H1 (cell line): ENCODE measurements at regions not wholly inside any gene's neighbourhood (a gene's known extent, or its start where the extent isn't known, plus 50 kb on each side); places are given as distances from the start of the nearest gene placed in this dataset.

Experiments
- CTCF ChIA-PET: fragments of 300-600 bp; sonication (Branson Sonifier 250); formaldehyde crosslinking; loops from one replicate; lab custom pipeline; 2021; ENCODE audit not compliant: partially characterized antibody; lab: Charles Lee
- POLR2A ChIA-PET: fragments of 300-600 bp; sonication (Branson Sonifier 250); formaldehyde crosslinking; loops from one replicate; lab custom pipeline; 2021; ENCODE audit warnings: inconsistent platforms; ENCODE audit not compliant: partially characterized antibody; lab: Charles Lee
- DNase-seq, 2 experiments: peaks; one replicate each; pipeline versions ENCODE4 v3.0.0 to v3.0.0-alpha.2; 2010 to 2022; ENCODE audit warnings: low spot score in 2 of 2, low read depth in 1 of 2, mixed read lengths in 1 of 2
- FAIRE-seq: peaks from 2 replicates; lab custom pipeline; 2011; peaks lifted over from hg19 to GRCh38; lab: Jason Lieb, UNC
- H2AFZ ChIP-seq: 2 replicates; pipeline ENCODE4 v1.8.1; 2012; ENCODE audit warnings: low read length, inconsistent platforms
- H2AK5ac ChIP-seq: 2 replicates; pipeline ENCODE4 v1.6.1; 2013; ENCODE audit warnings: low read depth, low read length
- H2BK120ac ChIP-seq: replicated peaks from 2 replicates; pipeline ENCODE3; 2013; ENCODE audit warnings: low read depth, low read length, inconsistent platforms
- H2BK12ac ChIP-seq: 2 replicates; pipeline ENCODE4 v1.6.1; 2013; ENCODE audit warnings: low read depth, low read length
- H2BK15ac ChIP-seq: 2 replicates; pipeline ENCODE4 v1.6.1; 2013; ENCODE audit warnings: low read length
- H2BK20ac ChIP-seq: 2 replicates; pipeline ENCODE4 v1.6.1; 2013; ENCODE audit warnings: low read length
- H2BK5ac ChIP-seq: 2 replicates; pipeline ENCODE4 v1.6.1; 2013; ENCODE audit warnings: low read depth, low read length
- H3K14ac ChIP-seq: 2 replicates; pipeline ENCODE4 v1.6.1; 2013; ENCODE audit warnings: inconsistent platforms; ENCODE audit not compliant: insufficient read length
- H3K18ac ChIP-seq: 2 replicates; pipeline ENCODE4 v1.6.1; 2013; ENCODE audit warnings: low read length; ENCODE audit errors: extremely low read depth
- H3K23ac ChIP-seq: 2 replicates; pipeline ENCODE4 v1.6.1; 2013; ENCODE audit warnings: inconsistent platforms; ENCODE audit not compliant: insufficient read length
- H3K23me2 ChIP-seq: 2 replicates; pipeline ENCODE4 v1.6.1; 2013; ENCODE audit warnings: low read depth, low read length
- H3K27ac ChIP-seq: 2 replicates; pipeline ENCODE4 v1.6.1; 2011; ENCODE audit warnings: low read depth, low read length, inconsistent platforms
- H3K27me3 ChIP-seq, 4 experiments: replicated peaks in 1 of 4; 1 replicate in 1 of 4; 2 replicates in 3 of 4; pipeline versions ENCODE4 v1.6.1 to v1.8.1; 2011 to 2013; ENCODE audit warnings: low read length in 3 of 4, mild to moderate bottlenecking in 3 of 4, inconsistent platforms in 2 of 4, mixed read lengths in 2 of 4, moderate library complexity in 1 of 4; ENCODE audit not compliant: control insufficient read depth in 3 of 4, insufficient read depth in 3 of 4; ENCODE audit errors: extremely low read depth in 1 of 4
- H3K36me3 ChIP-seq, 4 experiments: 2 replicates each; pipeline versions ENCODE4 v1.6.1 to v1.8.1; 2011 to 2013; ENCODE audit warnings: mild to moderate bottlenecking in 4 of 4, low read length in 3 of 4, moderate library complexity in 2 of 4, control low read depth in 1 of 4, inconsistent platforms in 1 of 4; ENCODE audit not compliant: insufficient read depth in 4 of 4, control insufficient read depth in 2 of 4
- H3K4ac ChIP-seq: replicated peaks from 2 replicates; pipeline ENCODE3; 2013; ENCODE audit warnings: low read length, low read depth, mixed read lengths, inconsistent platforms; ENCODE audit not compliant: insufficient read length
- H3K4me1 ChIP-seq, 4 experiments: replicated peaks in 1 of 4; 1 replicate in 1 of 4; 2 replicates in 3 of 4; pipeline versions ENCODE4 v1.6.1 to v1.8.1; 2011 to 2013; ENCODE audit warnings: low read length in 3 of 4, inconsistent platforms in 2 of 4, mixed read lengths in 1 of 4; ENCODE audit not compliant: insufficient read depth in 4 of 4, control insufficient read depth in 3 of 4
- H3K4me2 ChIP-seq, 2 experiments: 2 replicates each; pipeline versions ENCODE4 v1.6.1 to v1.8.1; 2011 to 2013; ENCODE audit warnings: low read depth in 2 of 2, low read length in 2 of 2, control low read depth in 1 of 2, inconsistent platforms in 1 of 2, mild to moderate bottlenecking in 1 of 2; ENCODE audit not compliant: insufficient read depth in 1 of 2
- H3K4me3 ChIP-seq, 4 experiments: fragments of 200-600, 300-600 bp in 1 of 4; sonication (generic), shearing (Covaris generic), sonication (Bioruptor Twin) in 1 of 4; 2 replicates each; pipeline versions ENCODE4 v1.5.1 to v1.8.1; 2011 to 2016; ENCODE audit warnings: low read length in 4 of 4, low read depth in 3 of 4, control low read depth in 2 of 4, inconsistent platforms in 2 of 4, mild to moderate bottlenecking in 2 of 4, mixed read lengths in 1 of 4, moderate library complexity in 1 of 4; ENCODE audit not compliant: insufficient read depth in 2 of 4; ENCODE audit errors: extremely low read depth in 1 of 4
- H3K56ac ChIP-seq: replicated peaks from 2 replicates; pipeline ENCODE3; 2013; ENCODE audit warnings: low read depth, mild to moderate bottlenecking, mixed read lengths, low read length, inconsistent platforms; ENCODE audit not compliant: insufficient read length
- H3K79me1 ChIP-seq: 2 replicates; pipeline ENCODE4 v1.6.1; 2013; ENCODE audit warnings: low read depth, low read length, control low read depth
- H3K79me2 ChIP-seq, 2 experiments: 2 replicates each; pipeline versions ENCODE4 v1.6.1 to v1.8.1; 2012 to 2013; ENCODE audit warnings: low read length in 2 of 2, mild to moderate bottlenecking in 2 of 2, inconsistent platforms in 1 of 2; ENCODE audit not compliant: insufficient read depth in 2 of 2, control insufficient read depth in 1 of 2
- H3K9ac ChIP-seq, 4 experiments: replicated peaks in 1 of 4; 1 replicate in 1 of 4; 2 replicates in 3 of 4; pipeline versions ENCODE4 v1.6.1 to v1.8.1; 2011 to 2013; ENCODE audit warnings: low read depth in 3 of 4, low read length in 3 of 4, control low read depth in 2 of 4, mild to moderate bottlenecking in 2 of 4, moderate library complexity in 2 of 4, inconsistent platforms in 1 of 4; ENCODE audit errors: extremely low read depth in 1 of 4
- H3K9me3 ChIP-seq, 2 experiments: 2 replicates each; pipeline versions ENCODE4 v1.6.1 to v1.8.1; 2012 to 2013; ENCODE audit warnings: mild to moderate bottlenecking in 2 of 2, moderate library complexity in 2 of 2, control low read depth in 1 of 2, inconsistent platforms in 1 of 2, low read depth in 1 of 2, low read length in 1 of 2, mixed read lengths in 1 of 2; ENCODE audit not compliant: insufficient read depth in 2 of 2
- H4K20me1 ChIP-seq, 2 experiments: replicated peaks in 1 of 2; 2 replicates each; pipeline versions ENCODE3 to v1.8.1; 2011 to 2013; ENCODE audit warnings: inconsistent platforms in 2 of 2, low read length in 2 of 2, mild to moderate bottlenecking in 1 of 2; ENCODE audit not compliant: insufficient read depth in 2 of 2, control insufficient read depth in 1 of 2
- H4K5ac ChIP-seq: 2 replicates; pipeline ENCODE4 v1.6.1; 2013; ENCODE audit warnings: low read length, low read depth, mixed read lengths, inconsistent platforms; ENCODE audit not compliant: insufficient read length
- H4K8ac ChIP-seq: 2 replicates; pipeline ENCODE4 v1.8.0; 2013; ENCODE audit warnings: mild to moderate bottlenecking, moderate library complexity, low read length, inconsistent platforms; ENCODE audit not compliant: insufficient read depth; ENCODE audit errors: extremely low read depth
- H4K91ac ChIP-seq: replicated peaks from 2 replicates; pipeline ENCODE3; 2013; ENCODE audit warnings: low read length, mixed read lengths, inconsistent platforms; ENCODE audit not compliant: insufficient read length
- JUND ChIP-seq: IDR thresholded peaks from 2 replicates; pipeline ENCODE4 v1.6.1; 2011; ENCODE audit warnings: mild to moderate bottlenecking, improper control_type of control experiment, low read length
- RNF2 ChIP-seq: fragments of 200-900, 300-1000 bp; sonication (generic); IDR thresholded peaks from 2 replicates; pipeline ENCODE4 v1.7.1; 2016; ENCODE audit warnings: borderline replicate concordance, low read depth, mild to moderate bottlenecking, antibody characterized with exemption, low read length; ENCODE audit not compliant: poor library complexity, severe bottlenecking; ENCODE audit errors: missing control alignments
- WGBS, 2 experiments: shearing (Covaris generic) in 1 of 2; methylation state at CpG; one replicate each; pipeline versions ENCODE4 v1.1.6 to v1.1.7; 2013 to 2015; ENCODE audit warnings: low lambda C conversion rate in 2 of 2, mixed read lengths in 2 of 2, inconsistent platforms in 1 of 2, low coverage in 1 of 2, missing lambda C conversion rate in 1 of 2; ENCODE audit not compliant: insufficient replicate concordance in 2 of 2, insufficient coverage in 1 of 2, insufficient read length in 1 of 2; ENCODE audit errors: extremely low coverage in 1 of 2, missing lambda C conversion rate in 1 of 2; 5-methylcytosine and 5-hydroxymethylcytosine counted together
- TF ChIP-seq, protein P1 (sequence below), 3 experiments: IDR thresholded peaks; 1 replicate in 2 of 3; 2 replicates in 1 of 3; pipeline versions ENCODE4 v1.5.1 to v1.6.1; 2011; ENCODE audit warnings: low read length in 3 of 3, mild to moderate bottlenecking in 3 of 3, inconsistent platforms in 2 of 3, low read depth in 1 of 3, moderate library complexity in 1 of 3; ENCODE audit not compliant: insufficient read depth in 1 of 3; ENCODE audit errors: control extremely low read depth in 1 of 3

GRCh38 chr16:5222761-5223160 lies 125.2 kb upstream of the EEF2KMT start:
- H4K91ac ChIP-seq, result no peak overlapping the region
- no peak overlapping the region for H2BK12ac ChIP-seq
- no peaks in the 10 kb centered on the region for H3K79me1 ChIP-seq
- H3K4me2 ChIP-seq, result no peak overlapping the region
- H3K4me1 ChIP-seq, result peaks cover 2 to 8% (median 6%) of the 10 kb centered on the region in 4 experiments; a peak in 4 of 7 replicates
- H3K27ac ChIP-seq, result no peak overlapping the region
- no peak overlapping the region for H2BK5ac ChIP-seq
- no peaks in the 10 kb centered on the region for H3K9me3 ChIP-seq
- H3K36me3 ChIP-seq, result no peaks in the 10 kb centered on the region
- H3K4ac ChIP-seq, result no peak overlapping the region
- no peaks in the 10 kb centered on the region for H3K23me2 ChIP-seq
- no peak overlapping the region for H2BK120ac ChIP-seq
- H3K27me3 ChIP-seq, result no peaks in the 10 kb centered on the region
- H2AK5ac ChIP-seq, result no peak overlapping the region
- WGBS, 2 experiments, result 95% methylated on average over 4 of the region's 4 CpGs; no CpG with 5 or more reads in 1 of the 2 experiments
- no peak overlapping the region for H4K8ac ChIP-seq
- no peak overlapping the region for H3K56ac ChIP-seq
- DNase-seq (no peak), FAIRE-seq (no peak)
- no peaks in the 10 kb centered on the region for H4K20me1 ChIP-seq
- ChIA-PET POLR2A (no interaction called here), CTCF (no interaction called here)
- no peak overlapping the region for H4K5ac ChIP-seq
- H3K18ac ChIP-seq, result no peak overlapping the region
- H3K23ac ChIP-seq, result no peak overlapping the region
- no peak overlapping the region for H3K4me3 ChIP-seq
- H3K14ac ChIP-seq, result no peak overlapping the region
- H2BK15ac ChIP-seq, result no peak overlapping the region
- no peaks in the 10 kb centered on the region for H3K79me2 ChIP-seq
- H2BK20ac ChIP-seq, result no peak overlapping the region
- no peak overlapping the region for H2AFZ ChIP-seq
- no peak overlapping the region for H3K9ac ChIP-seq
- TF ChIP-seq JUND, result no peak
- TF ChIP-seq, protein P1, sequence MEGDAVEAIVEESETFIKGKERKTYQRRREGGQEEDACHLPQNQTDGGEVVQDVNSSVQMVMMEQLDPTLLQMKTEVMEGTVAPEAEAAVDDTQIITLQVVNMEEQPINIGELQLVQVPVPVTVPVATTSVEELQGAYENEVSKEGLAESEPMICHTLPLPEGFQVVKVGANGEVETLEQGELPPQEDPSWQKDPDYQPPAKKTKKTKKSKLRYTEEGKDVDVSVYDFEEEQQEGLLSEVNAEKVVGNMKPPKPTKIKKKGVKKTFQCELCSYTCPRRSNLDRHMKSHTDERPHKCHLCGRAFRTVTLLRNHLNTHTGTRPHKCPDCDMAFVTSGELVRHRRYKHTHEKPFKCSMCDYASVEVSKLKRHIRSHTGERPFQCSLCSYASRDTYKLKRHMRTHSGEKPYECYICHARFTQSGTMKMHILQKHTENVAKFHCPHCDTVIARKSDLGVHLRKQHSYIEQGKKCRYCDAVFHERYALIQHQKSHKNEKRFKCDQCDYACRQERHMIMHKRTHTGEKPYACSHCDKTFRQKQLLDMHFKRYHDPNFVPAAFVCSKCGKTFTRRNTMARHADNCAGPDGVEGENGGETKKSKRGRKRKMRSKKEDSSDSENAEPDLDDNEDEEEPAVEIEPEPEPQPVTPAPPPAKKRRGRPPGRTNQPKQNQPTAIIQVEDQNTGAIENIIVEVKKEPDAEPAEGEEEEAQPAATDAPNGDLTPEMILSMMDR (IDR thresholded peaks at IDR 0.05; ENCODE audit: control extremely low read depth in 1 of 3, insufficient read depth in 1 of 3, low read depth in 1 of 3, low read length in 3 of 3), result no peak
- no peak for TF ChIP-seq RNF2
